HCT116 (cell line): ENCODE measurements at regions not wholly inside any gene's neighbourhood (a gene's known extent, or its start where the extent isn't known, plus 50 kb on each side); places are given as distances from the start of the nearest gene placed in this dataset.
"Not testable (repeated sequence)": the region's sequence is repeated elsewhere in the genome, so short reads cannot be mapped to it uniquely, and the experiment has no call there.

Experiments
- ATAC-seq: fragments of 200-7000 bp; cut with Tn5 transposase; 2 replicates; pipeline ENCODE4 v1.9.1; 2020; ENCODE audit warnings: mild to moderate bottlenecking, moderate library complexity
- BruUV-seq: library from RNA; stranded (reverse); fragments of 400-500 nt; replicated peaks from 2 replicates; lab custom pipeline; 2021; lab: Mats Ljungman, UMichigan
- CTCF ChIA-PET: fragments of 300-600 bp; sonication (Branson Sonifier 250); formaldehyde crosslinking; loops from one replicate; lab custom pipeline; 2021; ENCODE audit warnings: antibody characterized with exemption; lab: Charles Lee
- POLR2A ChIA-PET: fragments of 300-600, 350-600 bp; sonication (Branson Sonifier 250); formaldehyde crosslinking; loops from one replicate; lab custom pipeline; 2021; ENCODE audit warnings: antibody characterized with exemption; lab: Charles Lee
- RAD21 ChIA-PET, 2 experiments: fragments of 300-600 bp; sonication (Branson Sonifier 250); formaldehyde crosslinking; loops; one replicate each; lab custom pipeline; 2023; ENCODE audit warnings: low total read pairs in 2 of 2; ENCODE audit not compliant: uncharacterized antibody in 2 of 2, unreplicated experiment in 2 of 2, low non-redundant PET in 1 of 2; lab: Charles Lee
- DNase-seq: peaks from one replicate; pipeline ENCODE4 v3.0.0-alpha.2; 2010; ENCODE audit warnings: low read depth, low spot score
- H2AFZ ChIP-seq: fragments of 200-600 bp; shearing (Covaris generic), sonication (generic); 2 replicates; pipeline ENCODE4 v1.6.1; 2017; ENCODE audit warnings: low read depth, mixed run types, mixed read lengths, antibody characterized with exemption, low read length; ENCODE audit not compliant: poor library complexity, severe bottlenecking
- H3K27ac ChIP-seq: 2 replicates; pipeline ENCODE4 v1.5.1; 2012; ENCODE audit warnings: low read depth, low read length
- H3K27me3 ChIP-seq: fragments of 200-600 bp; sonication (generic); 2 replicates; pipeline ENCODE4 v1.6.1; 2016; ENCODE audit warnings: mixed run types, low read length, mixed read lengths; ENCODE audit not compliant: insufficient read depth
- H3K36me3 ChIP-seq, 2 experiments: fragments of 200-500 bp in 1 of 2; fragments of 200-600 bp in 1 of 2; sonication (Bioruptor generic) in 1 of 2; sonication (generic) in 1 of 2; 2 replicates each; pipeline versions ENCODE4 v1.5.1 to v1.6.1; 2014 to 2016; ENCODE audit warnings: low read length in 2 of 2, inconsistent platforms in 1 of 2, mixed read lengths in 1 of 2, mixed run types in 1 of 2; ENCODE audit not compliant: insufficient read depth in 2 of 2, control insufficient read depth in 1 of 2
- H3K4me1 ChIP-seq, 2 experiments: fragments of 200-600 bp in 1 of 2; sonication (generic) in 1 of 2; 2 replicates each; pipeline versions ENCODE4 v1.5.1 to v1.6.1; 2012 to 2017; ENCODE audit warnings: low read length in 2 of 2, inconsistent platforms in 1 of 2, mild to moderate bottlenecking in 1 of 2, mixed read lengths in 1 of 2, mixed run types in 1 of 2, moderate library complexity in 1 of 2; ENCODE audit not compliant: insufficient read depth in 2 of 2, control insufficient read depth in 1 of 2
- H3K4me2 ChIP-seq: fragments of 200-600 bp; sonication (generic); 2 replicates; pipeline ENCODE4 v1.6.1; 2017; ENCODE audit warnings: mixed run types, low read length, mixed read lengths
- H3K4me3 ChIP-seq, 2 experiments: fragments of 200-600 bp in 1 of 2; sonication (generic) in 1 of 2; replicated peaks in 1 of 2; 2 replicates each; pipeline ENCODE4 v1.5.1; 2011 to 2016; ENCODE audit warnings: low read length in 2 of 2, control low read depth in 1 of 2, low read depth in 1 of 2, mild to moderate bottlenecking in 1 of 2, mixed read lengths in 1 of 2, mixed run types in 1 of 2
- H3K79me2 ChIP-seq: fragments of 200-600 bp; sonication (generic); 2 replicates; pipeline ENCODE4 v1.6.1; 2017; ENCODE audit warnings: mild to moderate bottlenecking, mixed run types, low read length, moderate library complexity, mixed read lengths; ENCODE audit not compliant: insufficient read depth
- H3K9ac ChIP-seq: fragments of 200-600 bp; sonication (generic); 2 replicates; pipeline ENCODE4 v1.6.1; 2016; ENCODE audit warnings: low read length, mixed read lengths
- H3K9me2 ChIP-seq: fragments of 200-600 bp; sonication (generic), shearing (Covaris generic); 2 replicates; pipeline ENCODE4 v1.6.1; 2017; ENCODE audit warnings: mixed run types, mild to moderate bottlenecking, moderate library complexity; ENCODE audit not compliant: insufficient read depth
- H3K9me3 ChIP-seq, 2 experiments: fragments of 200-500 bp in 1 of 2; fragments of 200-600 bp in 1 of 2; sonication (Bioruptor generic) in 1 of 2; sonication (generic) in 1 of 2; 2 replicates each; pipeline ENCODE4 v1.6.1; 2014 to 2017; ENCODE audit warnings: low read length in 2 of 2, mixed read lengths in 2 of 2, inconsistent platforms in 1 of 2, low read depth in 1 of 2, mild to moderate bottlenecking in 1 of 2, mixed run types in 1 of 2, moderate library complexity in 1 of 2; ENCODE audit not compliant: control insufficient read depth in 1 of 2, insufficient read depth in 1 of 2
- H4K20me1 ChIP-seq: fragments of 200-600 bp; sonication (generic), shearing (Covaris generic); 2 replicates; pipeline ENCODE4 v1.6.1; 2017; ENCODE audit warnings: mixed run types, mild to moderate bottlenecking, moderate library complexity; ENCODE audit not compliant: insufficient read depth
- ELF1 ChIP-seq: IDR thresholded peaks from 2 replicates; pipeline ENCODE4 v1.6.1; 2012; ENCODE audit warnings: low read depth, borderline replicate concordance
- EZH2phosphoT487 ChIP-seq: fragments of 200-600 bp; IDR thresholded peaks from 2 replicates; pipeline ENCODE4 v1.6.1; 2018; ENCODE audit warnings: antibody characterized with exemption, borderline replicate concordance
- FOSL1 ChIP-seq: IDR thresholded peaks from 2 replicates; pipeline ENCODE4 v1.6.1; 2012; ENCODE audit warnings: low read depth
- JUND ChIP-seq: IDR thresholded peaks from 2 replicates; pipeline ENCODE4 v1.6.1; 2012
- SRF ChIP-seq: IDR thresholded peaks from 2 replicates; pipeline ENCODE4 v1.6.1; 2012; ENCODE audit warnings: low read depth
- intact Hi-C: fragments of 100-400 bp; cut with micrococcal nuclease; formaldehyde crosslinking; loops from 2 replicates; pipeline ENCODE4 v1.10.0; 2022

DNA sequence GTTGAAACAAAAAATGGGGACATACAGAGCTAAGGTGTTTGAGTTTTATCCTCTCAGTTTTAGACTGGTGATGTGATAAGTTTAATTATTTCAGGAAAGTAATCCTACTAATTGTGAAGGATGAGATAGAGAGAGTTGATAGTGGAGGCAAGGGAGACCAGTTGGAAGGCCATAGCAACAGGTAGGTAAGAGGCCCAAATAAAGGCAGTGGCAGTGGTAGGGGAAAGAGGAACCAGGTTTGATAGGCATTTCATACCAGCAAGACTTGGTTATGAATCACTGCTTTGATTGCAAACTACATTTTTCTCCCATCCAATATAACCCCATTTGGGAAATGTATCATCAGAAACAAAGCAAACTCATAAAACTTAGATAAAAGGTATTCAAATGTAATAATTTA is 63.1 kb upstream of the SH3GLB1 start:
- BruUV-seq, result no TSS peak
- POLR2A ChIA-PET, result no interaction called here
- DNase-seq (no peak), ATAC-seq (no peak)
- no peaks in the 10 kb centered on the region for H3K27me3 ChIP-seq
- no peaks in the 10 kb centered on the region; the same call in 1 of the 2 replicates for H4K20me1 ChIP-seq
- intact Hi-C loops, result no loop called here
- CTCF ChIA-PET, result no interaction called here
- no peaks in the 10 kb centered on the region for H3K9me3 ChIP-seq
- no peaks in the 10 kb centered on the region for H3K9me2 ChIP-seq
- no peaks in the 10 kb centered on the region for H3K4me1 ChIP-seq
- no peak overlapping the region for H3K9ac ChIP-seq
- TF ChIP-seq JUND, result no peak
- no peak for TF ChIP-seq FOSL1
- TF ChIP-seq ELF1, result no peak
- no peak for TF ChIP-seq SRF
- TF ChIP-seq EZH2phosphoT487, result no peak
- no peak overlapping the region for H3K4me2 ChIP-seq
- no peak overlapping the region for H3K4me3 ChIP-seq
- H2AFZ ChIP-seq, result no peak overlapping the region
- RAD21 ChIA-PET, result no interaction called here
- H3K79me2 ChIP-seq, result no peaks in the 10 kb centered on the region
- no peaks in the 10 kb centered on the region for H3K36me3 ChIP-seq
- H3K27ac ChIP-seq, result no peak overlapping the region

DNA sequence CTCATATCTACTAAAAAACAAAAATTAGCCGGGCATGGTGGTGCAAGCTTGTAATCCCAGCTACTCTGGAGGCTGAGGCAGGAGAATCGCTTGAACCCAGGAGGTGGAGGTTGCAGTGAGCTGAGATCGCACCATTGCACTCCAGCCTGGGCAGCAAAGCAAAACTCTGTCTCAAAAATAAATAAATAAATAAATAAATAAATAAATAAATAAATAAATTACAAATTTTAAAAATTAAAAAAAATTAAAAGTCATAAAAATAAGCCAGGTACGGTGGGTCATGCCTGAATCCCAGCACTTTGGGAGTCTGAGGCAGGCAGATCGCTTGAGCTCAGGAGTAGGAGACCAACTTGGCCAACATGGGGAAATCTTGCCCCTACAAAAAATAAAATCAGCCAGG is 59.7 kb upstream of the SH3GLB1 start:
- intact Hi-C loops, H3K79me2 ChIP-seq, H4K20me1 ChIP-seq, ATAC-seq, H3K36me3 ChIP-seq, POLR2A ChIA-PET, BruUV-seq, H3K4me2 ChIP-seq, H2AFZ ChIP-seq, DNase-seq, RAD21 ChIA-PET, H3K9me3 ChIP-seq, H3K4me1 ChIP-seq, H3K27ac ChIP-seq, H3K4me3 ChIP-seq, CTCF ChIA-PET, H3K27me3 ChIP-seq, H3K9me2 ChIP-seq, H3K9ac ChIP-seq: not testable (repeated sequence)
